HEK293 (cell line): ENCODE measurements at regions not wholly inside any gene's neighbourhood (a gene's known extent, or its start where the extent isn't known, plus 50 kb on each side); places are given as distances from the start of the nearest gene placed in this dataset.

Experiments
- CTCF ChIA-PET: fragments of 350-600 bp; formaldehyde crosslinking; extraction: SDS; loops from one replicate; lab custom pipeline; 2021; ENCODE audit warnings: antibody characterized with exemption; lab: Yijun Ruan, JAX
- POLR2A ChIA-PET: fragments of 300-600 bp; formaldehyde crosslinking; extraction: SDS; loops from one replicate; lab custom pipeline; 2020; ENCODE audit warnings: antibody characterized with exemption, inconsistent platforms; lab: Yijun Ruan, JAX
- H3K27ac ChIP-seq: fragments of 200-500 bp; sonication (Bioruptor generic); 2 replicates; pipeline ENCODE4 v1.5.1; 2014; ENCODE audit warnings: low read depth, low read length, control low read depth, inconsistent platforms; ENCODE audit errors: extremely low read depth
- H3K36me3 ChIP-seq, 2 experiments: fragments of 200-500 bp in 1 of 2; sonication (Bioruptor generic) in 1 of 2; 1 replicate in 1 of 2; 2 replicates in 1 of 2; pipeline ENCODE4 v1.5.1; 2014 to 2017; ENCODE audit warnings: inconsistent platforms in 2 of 2, low read length in 2 of 2; ENCODE audit not compliant: control insufficient read depth in 2 of 2, insufficient read depth in 1 of 2
- H3K4me1 ChIP-seq: fragments of 200-500 bp; sonication (Bioruptor generic); 2 replicates; pipeline ENCODE4 v1.5.1; 2014; ENCODE audit warnings: mild to moderate bottlenecking, low read length, inconsistent platforms; ENCODE audit not compliant: control insufficient read depth, insufficient read depth
- H3K4me3 ChIP-seq: 2 replicates; pipeline ENCODE4 v1.5.1; 2011; ENCODE audit warnings: low read depth, mild to moderate bottlenecking, control low read depth, low read length, moderate library complexity
- H3K9me3 ChIP-seq: fragments of 200-500 bp; sonication (Bioruptor generic); 2 replicates; pipeline ENCODE4 v1.5.1; 2014; ENCODE audit warnings: low read depth, low read length, inconsistent platforms; ENCODE audit not compliant: control insufficient read depth, insufficient read depth
- AEBP2 ChIP-seq: fragments of 450-650 bp; formaldehyde crosslinking; IDR thresholded peaks from 2 replicates; pipeline ENCODE4 v1.5.1; 2016; ENCODE audit warnings: missing biosample characterization, missing genetic modification characterization, borderline replicate concordance
- PRDM6 ChIP-seq: fragments of 450-650 bp; formaldehyde crosslinking; IDR thresholded peaks from 2 replicates; pipeline ENCODE4 v1.5.1; 2017; ENCODE audit warnings: missing biosample characterization, missing genetic modification characterization
- ZBTB8A ChIP-seq: fragments of 450-650 bp; formaldehyde crosslinking; IDR thresholded peaks from 2 replicates; pipeline ENCODE4 v1.5.1; 2016; ENCODE audit warnings: missing biosample characterization, missing genetic modification characterization
- ZNF132 ChIP-seq: fragments of 450-650 bp; formaldehyde crosslinking; IDR thresholded peaks from 2 replicates; pipeline ENCODE4 v1.5.1; 2017; ENCODE audit warnings: missing biosample characterization, missing genetic modification characterization, borderline replicate concordance
- ZNF174 ChIP-seq: fragments of 450-650 bp; formaldehyde crosslinking; IDR thresholded peaks from 2 replicates; pipeline ENCODE4 v1.5.0; 2017; ENCODE audit warnings: missing biosample characterization, mild to moderate bottlenecking, missing genetic modification characterization
- ZNF2 ChIP-seq: fragments of 450-650 bp; formaldehyde crosslinking; IDR thresholded peaks from 2 replicates; pipeline ENCODE4 v1.5.1; 2016; ENCODE audit warnings: missing biosample characterization, missing genetic modification characterization
- ZNF202 ChIP-seq: fragments of 450-650 bp; formaldehyde crosslinking; IDR thresholded peaks from 2 replicates; pipeline ENCODE4 v1.5.1; 2016; ENCODE audit warnings: missing biosample characterization, missing genetic modification characterization, borderline replicate concordance
- ZNF223 ChIP-seq: fragments of 450-650 bp; formaldehyde crosslinking; IDR thresholded peaks from 2 replicates; pipeline ENCODE4 v1.5.1; 2016; ENCODE audit warnings: missing biosample characterization, missing genetic modification characterization
- ZNF266 ChIP-seq: fragments of 450-650 bp; formaldehyde crosslinking; IDR thresholded peaks from 2 replicates; pipeline ENCODE4 v1.5.1; 2016; ENCODE audit warnings: missing biosample characterization, missing genetic modification characterization, low read depth
- ZNF426 ChIP-seq: fragments of 450-650 bp; formaldehyde crosslinking; IDR thresholded peaks from 2 replicates; pipeline ENCODE4 v1.5.1; 2017; ENCODE audit warnings: missing biosample characterization, missing genetic modification characterization, mild to moderate bottlenecking, inconsistent platforms, moderate library complexity
- ZNF626 ChIP-seq: fragments of 450-650 bp; sonication (Bioruptor Pico); formaldehyde crosslinking; IDR thresholded peaks from 2 replicates; pipeline ENCODE4 v1.5.1; 2018; ENCODE audit warnings: missing biosample characterization, missing genetic modification characterization, inconsistent platforms
- ZNF658 ChIP-seq: fragments of 450-650 bp; formaldehyde crosslinking; IDR thresholded peaks from 2 replicates; pipeline ENCODE4; 2016; ENCODE audit warnings: missing biosample characterization, missing genetic modification characterization
- ZNF664 ChIP-seq: fragments of 450-650 bp; formaldehyde crosslinking; IDR thresholded peaks from 2 replicates; pipeline ENCODE4 v1.5.1; 2016; ENCODE audit warnings: missing biosample characterization, missing genetic modification characterization
- ZNF701 ChIP-seq: fragments of 450-650 bp; formaldehyde crosslinking; IDR thresholded peaks from 2 replicates; pipeline ENCODE4 v1.5.1; 2016; ENCODE audit warnings: missing biosample characterization, missing genetic modification characterization
- ZNF707 ChIP-seq: fragments of 450-650 bp; formaldehyde crosslinking; IDR thresholded peaks from 2 replicates; pipeline ENCODE4 v1.5.1; 2016; ENCODE audit warnings: missing biosample characterization, missing genetic modification characterization
- ZNF830 ChIP-seq: fragments of 450-650 bp; IDR thresholded peaks from 2 replicates; pipeline ENCODE4 v1.5.0; 2018; ENCODE audit warnings: missing biosample characterization, missing genetic modification characterization, low read depth, mild to moderate bottlenecking, moderate library complexity
- TF ChIP-seq, protein P1 (sequence below): fragments of 450-650 bp; formaldehyde crosslinking; IDR thresholded peaks from 2 replicates; pipeline ENCODE4 v1.5.1; 2016; ENCODE audit warnings: missing biosample characterization, missing genetic modification characterization, borderline replicate concordance

DNA sequence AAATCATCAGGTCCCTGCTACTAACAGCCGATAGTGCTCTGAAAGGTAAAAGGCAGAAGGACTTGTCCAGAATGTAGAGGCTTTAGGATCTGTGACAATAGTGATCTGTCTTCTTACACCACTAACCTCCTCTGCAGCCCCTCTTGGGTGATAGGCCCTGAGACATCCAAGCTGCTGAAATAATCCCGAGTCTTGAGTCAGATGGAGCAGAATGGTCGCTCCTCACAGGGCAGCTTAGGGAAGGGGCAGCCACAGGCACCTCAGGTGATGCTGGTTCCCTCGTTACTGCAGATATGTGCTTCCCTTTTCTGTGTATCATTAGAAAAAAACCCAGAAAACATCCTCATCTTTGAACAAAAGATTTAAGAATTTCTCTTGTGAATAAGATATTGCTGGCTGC lies 157.1 kb upstream of the DLX2 start:
- H3K27ac ChIP-seq = no peak overlapping the region
- ChIA-PET CTCF (no interaction called here), POLR2A (no interaction called here)

GRCh38 chr2:172260336-172260735 lies 157.6 kb upstream of the DLX2 start:
- Histone ChIP-seq H3K27ac (no peak overlapping the region), H3K9me3 (no peaks in the 10 kb centered on the region), H3K36me3 (no peaks in the 10 kb centered on the region), H3K4me1 (no peaks in the 10 kb centered on the region), H3K4me3 (no peak overlapping the region)
- CTCF ChIA-PET = no interaction called here
- POLR2A ChIA-PET = no interaction called here
- TF ChIP-seq, protein P1, sequence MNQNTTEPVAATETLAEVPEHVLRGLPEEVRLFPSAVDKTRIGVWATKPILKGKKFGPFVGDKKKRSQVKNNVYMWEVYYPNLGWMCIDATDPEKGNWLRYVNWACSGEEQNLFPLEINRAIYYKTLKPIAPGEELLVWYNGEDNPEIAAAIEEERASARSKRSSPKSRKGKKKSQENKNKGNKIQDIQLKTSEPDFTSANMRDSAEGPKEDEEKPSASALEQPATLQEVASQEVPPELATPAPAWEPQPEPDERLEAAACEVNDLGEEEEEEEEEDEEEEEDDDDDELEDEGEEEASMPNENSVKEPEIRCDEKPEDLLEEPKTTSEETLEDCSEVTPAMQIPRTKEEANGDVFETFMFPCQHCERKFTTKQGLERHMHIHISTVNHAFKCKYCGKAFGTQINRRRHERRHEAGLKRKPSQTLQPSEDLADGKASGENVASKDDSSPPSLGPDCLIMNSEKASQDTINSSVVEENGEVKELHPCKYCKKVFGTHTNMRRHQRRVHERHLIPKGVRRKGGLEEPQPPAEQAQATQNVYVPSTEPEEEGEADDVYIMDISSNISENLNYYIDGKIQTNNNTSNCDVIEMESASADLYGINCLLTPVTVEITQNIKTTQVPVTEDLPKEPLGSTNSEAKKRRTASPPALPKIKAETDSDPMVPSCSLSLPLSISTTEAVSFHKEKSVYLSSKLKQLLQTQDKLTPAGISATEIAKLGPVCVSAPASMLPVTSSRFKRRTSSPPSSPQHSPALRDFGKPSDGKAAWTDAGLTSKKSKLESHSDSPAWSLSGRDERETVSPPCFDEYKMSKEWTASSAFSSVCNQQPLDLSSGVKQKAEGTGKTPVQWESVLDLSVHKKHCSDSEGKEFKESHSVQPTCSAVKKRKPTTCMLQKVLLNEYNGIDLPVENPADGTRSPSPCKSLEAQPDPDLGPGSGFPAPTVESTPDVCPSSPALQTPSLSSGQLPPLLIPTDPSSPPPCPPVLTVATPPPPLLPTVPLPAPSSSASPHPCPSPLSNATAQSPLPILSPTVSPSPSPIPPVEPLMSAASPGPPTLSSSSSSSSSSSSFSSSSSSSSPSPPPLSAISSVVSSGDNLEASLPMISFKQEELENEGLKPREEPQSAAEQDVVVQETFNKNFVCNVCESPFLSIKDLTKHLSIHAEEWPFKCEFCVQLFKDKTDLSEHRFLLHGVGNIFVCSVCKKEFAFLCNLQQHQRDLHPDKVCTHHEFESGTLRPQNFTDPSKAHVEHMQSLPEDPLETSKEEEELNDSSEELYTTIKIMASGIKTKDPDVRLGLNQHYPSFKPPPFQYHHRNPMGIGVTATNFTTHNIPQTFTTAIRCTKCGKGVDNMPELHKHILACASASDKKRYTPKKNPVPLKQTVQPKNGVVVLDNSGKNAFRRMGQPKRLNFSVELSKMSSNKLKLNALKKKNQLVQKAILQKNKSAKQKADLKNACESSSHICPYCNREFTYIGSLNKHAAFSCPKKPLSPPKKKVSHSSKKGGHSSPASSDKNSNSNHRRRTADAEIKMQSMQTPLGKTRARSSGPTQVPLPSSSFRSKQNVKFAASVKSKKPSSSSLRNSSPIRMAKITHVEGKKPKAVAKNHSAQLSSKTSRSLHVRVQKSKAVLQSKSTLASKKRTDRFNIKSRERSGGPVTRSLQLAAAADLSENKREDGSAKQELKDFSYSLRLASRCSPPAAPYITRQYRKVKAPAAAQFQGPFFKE = no peak
- TF ChIP-seq ZNF2 (tag by site-specific recombination) (no peak), ZNF132 (tag by site-specific recombination) (no peak), ZBTB8A (tag by site-specific recombination) (no peak), AEBP2 (tag by site-specific recombination) (no peak)

More for the DNA sequence above, 157.1 kb upstream of the DLX2 start:
- no peak for TF ChIP-seq PRDM6 (tag by site-specific recombination)
- no peak for TF ChIP-seq ZNF266 (tag by site-specific recombination)
- no peak for TF ChIP-seq ZNF626 (tag by site-specific recombination)
- TF ChIP-seq ZNF426 (tag by site-specific recombination) = no peak
- no peak for TF ChIP-seq ZNF830 (tag by site-specific recombination)
- TF ChIP-seq ZNF202 (tag by site-specific recombination) = no peak
- TF ChIP-seq ZNF701 = no peak
- TF ChIP-seq ZNF223 = no peak
- TF ChIP-seq ZNF174 (tag by site-specific recombination) = no peak
- TF ChIP-seq ZNF664 (tag by site-specific recombination) = no peak
- no peak for TF ChIP-seq ZNF658 (tag by site-specific recombination)
- TF ChIP-seq ZNF707 = no peak
- no peaks in the 10 kb centered on the region for H3K36me3 ChIP-seq
- H3K9me3 ChIP-seq = no peaks in the 10 kb centered on the region
- no peaks in the 10 kb centered on the region for H3K4me1 ChIP-seq
- H3K4me3 ChIP-seq = no peak overlapping the region
